IMR-90 (cell line): ENCODE measurements at regions not wholly inside any gene's neighbourhood (a gene's known extent, or its start where the extent isn't known, plus 50 kb on each side); places are given as distances from the start of the nearest gene placed in this dataset.

Experiments used
- ATAC-seq: fragments of 200-7000 bp; cut with Tn5 transposase; 2 replicates; pipeline ENCODE4 v1.9.1; 2020; ENCODE audit warnings: low read depth, mild to moderate bottlenecking, moderate library complexity
- BruUV-seq: library from RNA; stranded (reverse); fragments of 400-500 nt; replicated peaks from 2 replicates; lab custom pipeline; 2021; lab: Mats Ljungman, UMichigan
- CTCF ChIA-PET: fragments of 300-600 bp; formaldehyde crosslinking; extraction: SDS; loops from one replicate; lab custom pipeline; 2021; ENCODE audit warnings: antibody characterized with exemption; lab: Yijun Ruan, JAX
- POLR2A ChIA-PET: fragments of 300-600 bp; sonication (Branson Sonifier 250); formaldehyde crosslinking; loops from one replicate; lab custom pipeline; 2022; ENCODE audit warnings: antibody characterized with exemption; ENCODE audit not compliant: unreplicated experiment; lab: Charles Lee
- DNase-seq: peaks from one replicate; pipeline ENCODE4 v3.0.0; 2013
- H2AFZ ChIP-seq: replicated peaks from 2 replicates; pipeline ENCODE3; 2013; ENCODE audit warnings: low read length, mild to moderate bottlenecking; ENCODE audit not compliant: poor library complexity
- H2AK5ac ChIP-seq: 2 replicates; pipeline ENCODE4 v1.6.1; 2013; ENCODE audit warnings: low read depth, low read length, inconsistent platforms
- H2AK9ac ChIP-seq: replicated peaks from 2 replicates; pipeline ENCODE3; 2013; ENCODE audit warnings: mild to moderate bottlenecking, low read depth, low read length, moderate library complexity; ENCODE audit not compliant: poor library complexity
- H2BK120ac ChIP-seq: 2 replicates; pipeline ENCODE4 v1.6.1; 2013; ENCODE audit warnings: low read depth, low read length, inconsistent platforms
- H2BK15ac ChIP-seq: 3 replicates; pipeline ENCODE4 v1.6.1; 2013; ENCODE audit warnings: low read depth, low read length, inconsistent platforms
- H2BK20ac ChIP-seq: 2 replicates; pipeline ENCODE4 v1.6.1; 2013; ENCODE audit warnings: low read depth, mild to moderate bottlenecking, inconsistent platforms, low read length, moderate library complexity
- H2BK5ac ChIP-seq: 2 replicates; pipeline ENCODE4 v1.6.1; 2013; ENCODE audit warnings: mild to moderate bottlenecking, low read depth, low read length, inconsistent platforms; ENCODE audit not compliant: poor library complexity, severe bottlenecking
- H3K14ac ChIP-seq: replicated peaks from 2 replicates; pipeline ENCODE4 v1.6.1; 2013; ENCODE audit warnings: low read depth, low read length, inconsistent platforms
- H3K18ac ChIP-seq: 2 replicates; pipeline ENCODE4 v1.6.1; 2013; ENCODE audit warnings: low read depth, low read length, control low read depth
- H3K23ac ChIP-seq: 2 replicates; pipeline ENCODE4 v1.6.1; 2013; ENCODE audit warnings: low read depth, low read length, inconsistent platforms
- H3K27ac ChIP-seq: 2 replicates; pipeline ENCODE4 v1.5.1; 2013; ENCODE audit warnings: mild to moderate bottlenecking, control low read depth, low read length; ENCODE audit not compliant: insufficient read depth
- H3K27me3 ChIP-seq: 2 replicates; pipeline ENCODE4 v1.6.1; 2013; ENCODE audit warnings: low read length; ENCODE audit not compliant: control insufficient read depth, insufficient read depth
- H3K36me3 ChIP-seq: 2 replicates; pipeline ENCODE4 v1.6.1; 2013; ENCODE audit warnings: low read length, mixed read lengths; ENCODE audit not compliant: control insufficient read depth, insufficient read depth
- H3K4ac ChIP-seq: 2 replicates; pipeline ENCODE4 v1.6.1; 2013; ENCODE audit warnings: low read depth, low read length, inconsistent platforms
- H3K4me1 ChIP-seq: 2 replicates; pipeline ENCODE4 v1.6.1; 2013; ENCODE audit warnings: low read length, mixed read lengths; ENCODE audit not compliant: control insufficient read depth, insufficient read depth
- H3K4me2 ChIP-seq: 2 replicates; pipeline ENCODE4 v1.6.1; 2013; ENCODE audit warnings: low read depth, mild to moderate bottlenecking, control low read depth, low read length, moderate library complexity
- H3K4me3 ChIP-seq: 2 replicates; pipeline ENCODE4 v1.5.1; 2013; ENCODE audit warnings: low read depth, mild to moderate bottlenecking, control low read depth, low read length, moderate library complexity; ENCODE audit not compliant: insufficient read depth
- H3K56ac ChIP-seq: 2 replicates; pipeline ENCODE4 v1.6.1; 2013; ENCODE audit warnings: low read length, inconsistent platforms; ENCODE audit not compliant: insufficient read depth; ENCODE audit errors: extremely low read depth
- H3K79me1 ChIP-seq, 2 experiments: 2 replicates each; pipeline ENCODE4 v1.6.1; 2013; ENCODE audit warnings: low read length in 2 of 2, inconsistent platforms in 1 of 2, low read depth in 1 of 2
- H3K9ac ChIP-seq: 2 replicates; pipeline ENCODE4 v1.6.1; 2013; ENCODE audit warnings: low read depth, low read length, control low read depth
- H3K9me1 ChIP-seq: 2 replicates; pipeline ENCODE4 v1.6.1; 2013; ENCODE audit warnings: low read length, inconsistent platforms; ENCODE audit not compliant: insufficient read depth
- H3K9me3 ChIP-seq: 2 replicates; pipeline ENCODE4 v1.6.1; 2013; ENCODE audit warnings: low read length; ENCODE audit not compliant: control insufficient read depth, insufficient read depth
- H4K20me1 ChIP-seq: 2 replicates; pipeline ENCODE4 v1.6.1; 2013; ENCODE audit warnings: low read length, inconsistent platforms; ENCODE audit not compliant: insufficient read depth
- H4K5ac ChIP-seq: 2 replicates; pipeline ENCODE4 v1.6.1; 2013; ENCODE audit warnings: mild to moderate bottlenecking, low read depth, low read length, control low read depth
- H4K8ac ChIP-seq, 2 experiments: 2 replicates each; pipeline ENCODE4 v1.6.1; 2013; ENCODE audit warnings: low read depth in 2 of 2, low read length in 2 of 2, control low read depth in 1 of 2, inconsistent platforms in 1 of 2
- H4K91ac ChIP-seq: 2 replicates; pipeline ENCODE4 v1.6.1; 2013; ENCODE audit warnings: low read depth, low read length, inconsistent platforms; ENCODE audit not compliant: insufficient read depth
- BHLHE40 ChIP-seq: fragments of 150-350 bp; IDR thresholded peaks from 2 replicates; pipeline ENCODE4 v1.6.1; 2016; ENCODE audit warnings: mild to moderate bottlenecking, low read depth, low read length
- CEBPB ChIP-seq: IDR thresholded peaks from 2 replicates; pipeline ENCODE4 v1.6.1; 2012; ENCODE audit warnings: low read depth, low read length, improper control_type of control experiment
- CHD1 ChIP-seq: IDR thresholded peaks from 2 replicates; pipeline ENCODE4 v1.6.1; 2012; ENCODE audit warnings: low read depth, low read length, improper control_type of control experiment
- FOS ChIP-seq: fragments of 150-350 bp; IDR thresholded peaks from 2 replicates; pipeline ENCODE4 v1.6.1; 2016; ENCODE audit warnings: low read depth, low read length
- MAFK ChIP-seq: IDR thresholded peaks from 2 replicates; pipeline ENCODE4 v1.6.1; 2012; ENCODE audit warnings: low read depth, low read length, improper control_type of control experiment
- MAZ ChIP-seq: IDR thresholded peaks from 2 replicates; pipeline ENCODE4 v1.6.1; 2012; ENCODE audit warnings: low read depth, mild to moderate bottlenecking, low read length, improper control_type of control experiment, moderate library complexity, borderline replicate concordance
- MXI1 ChIP-seq: IDR thresholded peaks from 2 replicates; pipeline ENCODE4 v1.6.1; 2012; ENCODE audit warnings: low read depth, mild to moderate bottlenecking, low read length, moderate library complexity, borderline replicate concordance
- NFE2L2 ChIP-seq: fragments of 150-350 bp; IDR thresholded peaks from 2 replicates; pipeline ENCODE4 v1.6.1; 2016; ENCODE audit warnings: low read depth, mild to moderate bottlenecking, low read length
- POLR2A ChIP-seq: IDR thresholded peaks from 2 replicates; pipeline ENCODE4 v1.6.1; 2012; ENCODE audit warnings: mild to moderate bottlenecking, low read depth, low read length
- RAD21 ChIP-seq: IDR thresholded peaks from 2 replicates; pipeline ENCODE4 v1.6.1; 2012; ENCODE audit warnings: low read length, improper control_type of control experiment
- RCOR1 ChIP-seq: IDR thresholded peaks from 2 replicates; pipeline ENCODE4 v1.6.1; 2012; ENCODE audit warnings: mild to moderate bottlenecking, low read length, improper control_type of control experiment; ENCODE audit not compliant: insufficient replicate concordance
- RFX5 ChIP-seq: IDR thresholded peaks from 2 replicates; pipeline ENCODE4 v1.8.0; 2012; ENCODE audit warnings: low read depth, mild to moderate bottlenecking, low read length, moderate library complexity
- SMC3 ChIP-seq: fragments of 150-350 bp; IDR thresholded peaks from 2 replicates; pipeline ENCODE4 v1.6.1; 2016; ENCODE audit warnings: low read depth, mild to moderate bottlenecking, antibody characterized with exemption, low read length, moderate library complexity
- WGBS, 2 experiments: methylation state at CpG; one replicate each; pipeline versions ENCODE4 v1.1.5 to v1.1.7; 2013; ENCODE audit warnings: missing lambda C conversion rate in 2 of 2; ENCODE audit not compliant: insufficient read length in 1 of 2; ENCODE audit errors: extremely low coverage in 2 of 2; 5-methylcytosine and 5-hydroxymethylcytosine counted together
- dilution Hi-C: fragments of 300-500 bp; cut with HindIII; formaldehyde crosslinking; loops from one replicate; pipeline ENCODE4 v1.14.3; 2018; ENCODE audit warnings: low sequenced_read_pairs; ENCODE audit not compliant: unreplicated experiment
- in situ Hi-C: fragments of 300-500 bp; cut with MboI; formaldehyde crosslinking; loops from 3 replicates; pipeline ENCODE4 v1.14.3; 2019; ENCODE audit warnings: low sequenced_read_pairs, inconsistent platforms, mixed read lengths
- intact Hi-C: fragments of 100-400 bp; cut with micrococcal nuclease; formaldehyde crosslinking; loops from 2 replicates; pipeline ENCODE4 v1.10.0; 2022
- TF ChIP-seq, protein P1 (sequence below): fragments of 150-350 bp; IDR thresholded peaks from 2 replicates; pipeline ENCODE4 v1.6.1; 2016; ENCODE audit warnings: low read depth, mild to moderate bottlenecking, low read length, moderate library complexity, borderline replicate concordance
- TF ChIP-seq, protein P2 (sequence below): conservative IDR thresholded peaks from 2 replicates; pipeline ENCODE4 v1.5.1; 2012; ENCODE audit warnings: mild to moderate bottlenecking, low read depth, low read length, improper control_type of control experiment
- TF ChIP-seq, protein P3 (sequence below): fragments of 150-350 bp; IDR thresholded peaks from 2 replicates; pipeline ENCODE4 v1.6.1; 2017; ENCODE audit warnings: mild to moderate bottlenecking, antibody characterized with exemption, low read length, low read depth

DNA sequence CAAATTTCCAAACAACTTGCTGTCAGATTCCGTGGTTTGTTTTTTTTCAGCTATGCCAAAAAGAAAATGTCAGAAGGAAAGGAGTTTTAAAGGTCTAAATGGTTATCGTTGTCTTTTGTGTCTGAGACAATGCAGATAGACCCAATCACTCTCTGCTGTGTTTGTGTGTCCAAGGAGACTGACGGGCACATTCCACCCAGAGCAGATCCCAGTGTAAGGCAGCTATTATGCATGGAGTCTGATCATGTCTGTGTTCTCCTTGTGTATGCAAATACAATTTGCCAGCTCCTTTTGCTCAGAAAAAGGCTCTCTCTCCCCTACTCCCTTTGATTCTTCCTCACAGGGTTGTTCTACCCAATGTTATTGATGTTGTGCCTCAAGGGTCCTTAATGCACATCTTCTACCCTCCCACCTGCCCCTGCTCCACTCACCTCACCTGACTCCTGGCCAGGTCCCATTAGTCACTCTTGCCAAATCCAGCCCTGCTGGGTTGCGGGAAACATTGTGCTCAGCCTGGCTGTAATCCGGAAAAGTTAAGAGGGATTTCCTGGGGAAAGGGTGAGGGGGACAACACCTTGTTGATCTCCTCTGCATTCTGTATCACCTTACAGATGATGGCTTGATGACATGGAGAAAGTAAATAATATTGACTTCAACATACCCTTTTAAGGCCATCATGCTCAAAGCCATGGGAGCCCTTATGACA lies 61.0 kb downstream of the OTOL1 start:
- TF ChIP-seq FOS (no peak), MAZ (no peak), RAD21 (no peak), NFE2L2 (no peak), MAFK (no peak), CHD1 (no peak), RFX5 (no peak), MXI1 (no peak), SMC3 (no peak), POLR2A (no peak), BHLHE40 (no peak), CEBPB (no peak), RCOR1 (no peak)
- TF ChIP-seq, protein P1, sequence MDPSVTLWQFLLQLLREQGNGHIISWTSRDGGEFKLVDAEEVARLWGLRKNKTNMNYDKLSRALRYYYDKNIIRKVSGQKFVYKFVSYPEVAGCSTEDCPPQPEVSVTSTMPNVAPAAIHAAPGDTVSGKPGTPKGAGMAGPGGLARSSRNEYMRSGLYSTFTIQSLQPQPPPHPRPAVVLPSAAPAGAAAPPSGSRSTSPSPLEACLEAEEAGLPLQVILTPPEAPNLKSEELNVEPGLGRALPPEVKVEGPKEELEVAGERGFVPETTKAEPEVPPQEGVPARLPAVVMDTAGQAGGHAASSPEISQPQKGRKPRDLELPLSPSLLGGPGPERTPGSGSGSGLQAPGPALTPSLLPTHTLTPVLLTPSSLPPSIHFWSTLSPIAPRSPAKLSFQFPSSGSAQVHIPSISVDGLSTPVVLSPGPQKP: no peak
- TF ChIP-seq, protein P2, sequence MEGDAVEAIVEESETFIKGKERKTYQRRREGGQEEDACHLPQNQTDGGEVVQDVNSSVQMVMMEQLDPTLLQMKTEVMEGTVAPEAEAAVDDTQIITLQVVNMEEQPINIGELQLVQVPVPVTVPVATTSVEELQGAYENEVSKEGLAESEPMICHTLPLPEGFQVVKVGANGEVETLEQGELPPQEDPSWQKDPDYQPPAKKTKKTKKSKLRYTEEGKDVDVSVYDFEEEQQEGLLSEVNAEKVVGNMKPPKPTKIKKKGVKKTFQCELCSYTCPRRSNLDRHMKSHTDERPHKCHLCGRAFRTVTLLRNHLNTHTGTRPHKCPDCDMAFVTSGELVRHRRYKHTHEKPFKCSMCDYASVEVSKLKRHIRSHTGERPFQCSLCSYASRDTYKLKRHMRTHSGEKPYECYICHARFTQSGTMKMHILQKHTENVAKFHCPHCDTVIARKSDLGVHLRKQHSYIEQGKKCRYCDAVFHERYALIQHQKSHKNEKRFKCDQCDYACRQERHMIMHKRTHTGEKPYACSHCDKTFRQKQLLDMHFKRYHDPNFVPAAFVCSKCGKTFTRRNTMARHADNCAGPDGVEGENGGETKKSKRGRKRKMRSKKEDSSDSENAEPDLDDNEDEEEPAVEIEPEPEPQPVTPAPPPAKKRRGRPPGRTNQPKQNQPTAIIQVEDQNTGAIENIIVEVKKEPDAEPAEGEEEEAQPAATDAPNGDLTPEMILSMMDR: no peak
- TF ChIP-seq, protein P3, sequence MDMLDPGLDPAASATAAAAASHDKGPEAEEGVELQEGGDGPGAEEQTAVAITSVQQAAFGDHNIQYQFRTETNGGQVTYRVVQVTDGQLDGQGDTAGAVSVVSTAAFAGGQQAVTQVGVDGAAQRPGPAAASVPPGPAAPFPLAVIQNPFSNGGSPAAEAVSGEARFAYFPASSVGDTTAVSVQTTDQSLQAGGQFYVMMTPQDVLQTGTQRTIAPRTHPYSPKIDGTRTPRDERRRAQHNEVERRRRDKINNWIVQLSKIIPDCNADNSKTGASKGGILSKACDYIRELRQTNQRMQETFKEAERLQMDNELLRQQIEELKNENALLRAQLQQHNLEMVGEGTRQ: no peak
- H3K9me1 ChIP-seq: no peaks in the 10 kb centered on the region
- no peak overlapping the region for H3K4me2 ChIP-seq
- CTCF ChIA-PET: no interaction called here
- H3K18ac ChIP-seq: no peak overlapping the region
- no peak overlapping the region for H3K9ac ChIP-seq
- no CpG with 5 or more reads among the region's 5 CpGs for WGBS, 2 experiments
- H2AK5ac ChIP-seq: no peak overlapping the region
- no peak overlapping the region for H2BK120ac ChIP-seq
- no peak overlapping the region for H3K14ac ChIP-seq
- peaks cover 2% of the 10 kb centered on the region; the same call in 1 of the 2 replicates for H3K9me3 ChIP-seq
- POLR2A ChIA-PET: no interaction called here
- no peak overlapping the region for H3K4me3 ChIP-seq
- no peak for ATAC-seq
- no peak overlapping the region for H3K27ac ChIP-seq
- intact Hi-C loops (no loop called here), in situ Hi-C loops (no loop called here), dilution Hi-C loops (no loop called here)
- H2AFZ ChIP-seq: no peak overlapping the region
- H2BK5ac ChIP-seq: no peak overlapping the region
- BruUV-seq: no TSS peak
- DNase-seq: no peak
- no peak overlapping the region for H3K56ac ChIP-seq
- no peaks in the 10 kb centered on the region for H3K4me1 ChIP-seq
- H2AK9ac ChIP-seq: no peak overlapping the region
- no peak overlapping the region for H4K8ac ChIP-seq
- no peak overlapping the region for H3K4ac ChIP-seq
- H3K23ac ChIP-seq: no peak overlapping the region
- no peak overlapping the region for H2BK20ac ChIP-seq
- no peaks in the 10 kb centered on the region for H4K20me1 ChIP-seq
- H3K36me3 ChIP-seq: no peaks in the 10 kb centered on the region
- H3K27me3 ChIP-seq: no peaks in the 10 kb centered on the region
- no peak overlapping the region for H4K91ac ChIP-seq
- H2BK15ac ChIP-seq: no peak overlapping the region
- H3K79me1 ChIP-seq: no peaks in the 10 kb centered on the region
- no peak overlapping the region for H4K5ac ChIP-seq
